HL-60 (cell line): ENCODE measurements at regions not wholly inside any gene's neighbourhood (a gene's known extent, or its start where the extent isn't known, plus 50 kb on each side); places are given as distances from the start of the nearest gene placed in this dataset.

Experiments
- GABPA ChIP-seq: IDR thresholded peaks from 2 replicates; pipeline ENCODE4 v1.6.1; 2012; ENCODE audit warnings: low read depth
- POLR2AphosphoS5 ChIP-seq: IDR thresholded peaks from 2 replicates; pipeline ENCODE4 v1.6.1; 2012; ENCODE audit warnings: low read depth
- TF ChIP-seq, protein P1 (sequence below): IDR thresholded peaks from one replicate; pipeline ENCODE4 v1.5.1; 2011; ENCODE audit warnings: low read length, control low read depth, inconsistent platforms; ENCODE audit not compliant: insufficient read depth

DNA sequence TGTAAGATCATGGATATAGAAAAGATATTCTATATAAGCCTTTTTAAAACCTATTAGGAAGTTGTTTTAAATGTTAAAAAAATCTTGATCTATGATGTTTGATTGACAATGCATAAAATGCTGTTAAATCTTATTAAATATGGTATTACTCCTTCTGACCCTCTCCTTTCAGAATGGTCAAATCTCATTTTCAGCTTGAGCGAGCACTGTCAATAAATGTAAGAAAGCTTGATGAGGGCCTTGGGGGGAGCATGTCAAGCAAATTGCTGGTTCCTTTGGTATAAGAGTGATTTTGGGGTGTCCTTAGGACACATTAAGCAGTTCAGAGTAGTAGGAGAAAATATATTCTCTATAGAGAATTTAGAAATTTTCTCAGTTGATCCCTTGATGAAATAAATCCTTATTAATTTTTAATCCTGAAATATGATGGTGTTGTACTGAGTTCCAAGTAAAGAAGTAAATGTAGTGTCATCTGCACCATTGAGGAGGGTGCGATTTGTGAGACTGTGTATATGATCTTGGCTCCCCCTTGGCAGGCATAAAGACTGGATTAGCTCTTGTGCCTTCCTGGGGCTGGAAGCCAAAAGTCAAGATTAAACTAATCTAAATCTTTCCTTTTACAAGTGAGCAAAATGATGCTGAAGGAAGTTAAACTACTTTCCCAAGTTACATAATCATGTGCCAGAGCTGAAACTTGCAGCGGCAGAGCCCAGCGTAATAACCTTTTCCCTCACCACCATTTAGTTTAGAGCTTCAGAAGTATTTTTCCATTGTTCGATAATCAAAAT lies 82.6 kb upstream of the ANK2 start:
- TF ChIP-seq POLR2AphosphoS5 (no peak), GABPA (no peak)
- TF ChIP-seq, protein P1, sequence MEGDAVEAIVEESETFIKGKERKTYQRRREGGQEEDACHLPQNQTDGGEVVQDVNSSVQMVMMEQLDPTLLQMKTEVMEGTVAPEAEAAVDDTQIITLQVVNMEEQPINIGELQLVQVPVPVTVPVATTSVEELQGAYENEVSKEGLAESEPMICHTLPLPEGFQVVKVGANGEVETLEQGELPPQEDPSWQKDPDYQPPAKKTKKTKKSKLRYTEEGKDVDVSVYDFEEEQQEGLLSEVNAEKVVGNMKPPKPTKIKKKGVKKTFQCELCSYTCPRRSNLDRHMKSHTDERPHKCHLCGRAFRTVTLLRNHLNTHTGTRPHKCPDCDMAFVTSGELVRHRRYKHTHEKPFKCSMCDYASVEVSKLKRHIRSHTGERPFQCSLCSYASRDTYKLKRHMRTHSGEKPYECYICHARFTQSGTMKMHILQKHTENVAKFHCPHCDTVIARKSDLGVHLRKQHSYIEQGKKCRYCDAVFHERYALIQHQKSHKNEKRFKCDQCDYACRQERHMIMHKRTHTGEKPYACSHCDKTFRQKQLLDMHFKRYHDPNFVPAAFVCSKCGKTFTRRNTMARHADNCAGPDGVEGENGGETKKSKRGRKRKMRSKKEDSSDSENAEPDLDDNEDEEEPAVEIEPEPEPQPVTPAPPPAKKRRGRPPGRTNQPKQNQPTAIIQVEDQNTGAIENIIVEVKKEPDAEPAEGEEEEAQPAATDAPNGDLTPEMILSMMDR: no peak
